GM12878 (cell line): ENCODE measurements at regions not wholly inside any gene's neighbourhood (a gene's known extent, or its start where the extent isn't known, plus 50 kb on each side); places are given as distances from the start of the nearest gene placed in this dataset.

Experiments used
- BACH1 ChIP-seq: fragments of 450-650 bp; IDR thresholded peaks from 2 replicates; pipeline ENCODE4 v1.6.1; 2017; ENCODE audit warnings: mild to moderate bottlenecking, borderline replicate concordance
- EZH2 ChIP-seq: IDR thresholded peaks from 2 replicates; pipeline ENCODE4 v1.6.1; 2012; ENCODE audit warnings: low read depth, mild to moderate bottlenecking, control low read depth, inconsistent platforms, low read length, borderline replicate concordance; ENCODE audit not compliant: control insufficient read depth
- NR2F1 ChIP-seq: fragments of 450-650 bp; conservative IDR thresholded peaks from 2 replicates; pipeline ENCODE4 v1.6.1; 2017; ENCODE audit warnings: mild to moderate bottlenecking
- TBL1XR1 ChIP-seq: IDR thresholded peaks from 2 replicates; pipeline ENCODE4 v1.6.1; 2012; ENCODE audit warnings: low read depth, low read length, improper control_type of control experiment

GRCh38 chr1:238264951-238265350 lies 374.2 kb upstream of the ZP4 start:
- TF ChIP-seq BACH1, result no peak
- no peak for TF ChIP-seq TBL1XR1
- TF ChIP-seq EZH2, result no peak
- TF ChIP-seq NR2F1, result no peak
